Tibial nerve (tissue), 4 donors: ENCODE measurements at regions not wholly inside any gene's neighbourhood (a gene's known extent, or its start where the extent isn't known, plus 50 kb on each side); places are given as distances from the start of the nearest gene placed in this dataset.

Source experiments
- EP300 ChIP-seq, 2 donors: sonication (generic); formaldehyde crosslinking; IDR thresholded peaks; one replicate each; pipeline ENCODE4 v1.6.1; 2017; ENCODE audit warnings: antibody characterized with exemption in 2 of 2, mild to moderate bottlenecking in 1 of 2
- POLR2A ChIP-seq, 2 donors: fragments of 450-650 bp; IDR thresholded peaks; one replicate each; pipeline ENCODE4 v1.6.1; 2017; ENCODE audit warnings: antibody characterized with exemption in 2 of 2, mild to moderate bottlenecking in 2 of 2, moderate library complexity in 2 of 2
- TF ChIP-seq, protein P1 (sequence below), 5 experiments: fragments of 200-600 bp in 3 of 5; fragments of 450-650 bp in 2 of 5; sonication (generic) in 3 of 5; IDR thresholded peaks; one replicate each; pipeline ENCODE4 v1.5.1; 2016 to 2019; ENCODE audit warnings: antibody characterized with exemption in 5 of 5, mild to moderate bottlenecking in 3 of 5, moderate library complexity in 2 of 5

DNA sequence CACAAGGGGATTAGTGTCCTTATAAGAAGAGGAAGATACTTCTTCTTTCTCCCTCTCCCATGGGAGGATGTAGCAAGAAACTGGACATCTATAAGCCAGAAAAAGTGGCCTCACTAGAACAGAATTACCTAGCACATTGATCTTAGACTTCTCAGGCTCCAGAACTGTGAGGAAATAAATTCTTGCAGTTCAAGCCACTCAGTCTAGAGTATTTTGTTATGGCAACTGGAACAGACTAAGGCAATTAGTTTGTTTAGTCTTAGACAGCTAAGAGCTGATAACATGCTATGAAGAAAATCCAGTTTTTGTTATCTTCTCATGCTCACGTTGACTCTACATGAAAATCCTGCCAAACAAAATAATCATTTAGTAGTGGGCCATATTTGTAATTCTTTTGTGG lies 627.6 kb upstream of the PHF14 start:
- TF ChIP-seq, protein P1, sequence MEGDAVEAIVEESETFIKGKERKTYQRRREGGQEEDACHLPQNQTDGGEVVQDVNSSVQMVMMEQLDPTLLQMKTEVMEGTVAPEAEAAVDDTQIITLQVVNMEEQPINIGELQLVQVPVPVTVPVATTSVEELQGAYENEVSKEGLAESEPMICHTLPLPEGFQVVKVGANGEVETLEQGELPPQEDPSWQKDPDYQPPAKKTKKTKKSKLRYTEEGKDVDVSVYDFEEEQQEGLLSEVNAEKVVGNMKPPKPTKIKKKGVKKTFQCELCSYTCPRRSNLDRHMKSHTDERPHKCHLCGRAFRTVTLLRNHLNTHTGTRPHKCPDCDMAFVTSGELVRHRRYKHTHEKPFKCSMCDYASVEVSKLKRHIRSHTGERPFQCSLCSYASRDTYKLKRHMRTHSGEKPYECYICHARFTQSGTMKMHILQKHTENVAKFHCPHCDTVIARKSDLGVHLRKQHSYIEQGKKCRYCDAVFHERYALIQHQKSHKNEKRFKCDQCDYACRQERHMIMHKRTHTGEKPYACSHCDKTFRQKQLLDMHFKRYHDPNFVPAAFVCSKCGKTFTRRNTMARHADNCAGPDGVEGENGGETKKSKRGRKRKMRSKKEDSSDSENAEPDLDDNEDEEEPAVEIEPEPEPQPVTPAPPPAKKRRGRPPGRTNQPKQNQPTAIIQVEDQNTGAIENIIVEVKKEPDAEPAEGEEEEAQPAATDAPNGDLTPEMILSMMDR (IDR thresholded peaks at IDR 0.05): no peak
- no peak for TF ChIP-seq POLR2A (IDR thresholded peaks at IDR 0.05)
- no peak for TF ChIP-seq EP300 (IDR thresholded peaks at IDR 0.05)
